SH-SY5Y (cell line): ENCODE measurements at regions not wholly inside any gene's neighbourhood (a gene's known extent, or its start where the extent isn't known, plus 50 kb on each side); places are given as distances from the start of the nearest gene placed in this dataset.

Source experiments
- GATA2 ChIP-seq: IDR thresholded peaks from 2 replicates; pipeline ENCODE4 v1.6.1; 2011; ENCODE audit warnings: mild to moderate bottlenecking, low read depth, low read length
- GATA3 ChIP-seq: IDR thresholded peaks from 2 replicates; pipeline ENCODE4 v1.6.1; 2011; ENCODE audit warnings: low read depth, mild to moderate bottlenecking, low read length, moderate library complexity

DNA sequence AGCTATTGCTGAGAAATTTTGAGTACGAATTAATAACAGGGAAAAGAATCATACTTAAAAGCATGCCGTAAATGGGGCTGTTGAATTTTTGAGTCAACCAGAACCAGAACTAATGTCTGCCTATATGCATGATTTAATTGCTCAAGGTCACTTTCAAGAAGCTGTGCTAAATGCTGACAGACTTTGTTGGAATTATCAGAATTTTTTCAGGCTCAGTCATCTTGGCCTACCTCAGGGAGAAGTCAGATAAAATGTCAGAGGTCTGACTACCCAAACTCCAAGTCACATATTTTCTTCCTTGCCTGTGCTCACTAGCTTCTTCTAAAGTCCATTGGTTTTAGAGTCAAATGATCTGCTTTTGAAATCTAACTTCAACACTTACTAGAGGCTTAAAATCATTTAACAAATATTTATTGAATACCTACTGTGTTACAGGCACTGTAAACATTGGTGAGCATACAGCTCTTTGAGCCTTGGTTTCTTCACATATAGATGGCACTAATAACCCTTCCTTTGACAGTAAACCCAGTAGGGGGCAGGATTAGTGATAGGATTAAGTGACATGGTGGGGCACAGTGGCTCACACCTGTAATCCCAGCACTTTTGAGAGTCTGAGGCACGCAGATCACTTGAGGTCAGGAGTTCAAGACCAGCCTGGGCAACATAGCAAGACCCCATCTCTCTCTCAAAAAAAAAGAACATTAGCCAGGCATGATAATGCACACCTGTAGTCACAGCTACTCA lies 121.2 kb upstream of the SLC44A3 start:
- TF ChIP-seq GATA2: no peak
- no peak for TF ChIP-seq GATA3
